ENCODE measurements at regions not wholly inside any gene's neighbourhood (a gene's known extent, or its start where the extent isn't known, plus 50 kb on each side); places are given as distances from the start of the nearest gene placed in this dataset.

DNA sequence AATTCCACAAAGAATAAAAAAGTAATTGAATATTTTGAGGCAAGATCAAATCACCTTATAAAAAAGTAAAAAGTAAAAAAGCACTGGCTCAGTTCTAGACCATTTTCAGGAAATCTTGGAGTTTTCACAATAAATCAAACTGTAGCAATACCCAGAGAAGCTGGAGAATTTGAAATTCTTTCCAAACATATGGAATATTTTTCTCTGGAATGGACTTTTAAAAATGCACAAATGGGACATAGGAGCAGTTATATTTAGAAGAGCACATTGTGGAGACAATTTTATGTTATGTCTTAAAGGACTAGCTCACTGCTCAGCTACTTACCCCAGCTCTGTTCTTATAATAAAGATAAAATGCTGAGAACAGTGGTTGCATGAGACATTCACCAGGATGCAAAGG lies 211.9 kb upstream of the KIT start:
- no peak for TF ChIP-seq EP300 (IDR thresholded peaks at IDR 0.05)
- TF ChIP-seq, protein P1, sequence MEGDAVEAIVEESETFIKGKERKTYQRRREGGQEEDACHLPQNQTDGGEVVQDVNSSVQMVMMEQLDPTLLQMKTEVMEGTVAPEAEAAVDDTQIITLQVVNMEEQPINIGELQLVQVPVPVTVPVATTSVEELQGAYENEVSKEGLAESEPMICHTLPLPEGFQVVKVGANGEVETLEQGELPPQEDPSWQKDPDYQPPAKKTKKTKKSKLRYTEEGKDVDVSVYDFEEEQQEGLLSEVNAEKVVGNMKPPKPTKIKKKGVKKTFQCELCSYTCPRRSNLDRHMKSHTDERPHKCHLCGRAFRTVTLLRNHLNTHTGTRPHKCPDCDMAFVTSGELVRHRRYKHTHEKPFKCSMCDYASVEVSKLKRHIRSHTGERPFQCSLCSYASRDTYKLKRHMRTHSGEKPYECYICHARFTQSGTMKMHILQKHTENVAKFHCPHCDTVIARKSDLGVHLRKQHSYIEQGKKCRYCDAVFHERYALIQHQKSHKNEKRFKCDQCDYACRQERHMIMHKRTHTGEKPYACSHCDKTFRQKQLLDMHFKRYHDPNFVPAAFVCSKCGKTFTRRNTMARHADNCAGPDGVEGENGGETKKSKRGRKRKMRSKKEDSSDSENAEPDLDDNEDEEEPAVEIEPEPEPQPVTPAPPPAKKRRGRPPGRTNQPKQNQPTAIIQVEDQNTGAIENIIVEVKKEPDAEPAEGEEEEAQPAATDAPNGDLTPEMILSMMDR (IDR thresholded peaks at IDR 0.05): no peak
- TF ChIP-seq POLR2AphosphoS5 (IDR thresholded peaks at IDR 0.05): no peak
- TF ChIP-seq POLR2A (IDR thresholded peaks at IDR 0.05): no peak

All from upper lobe of left lung (tissue), 4 donors.